ENCODE measurements at regions not wholly inside any gene's neighbourhood (a gene's known extent, or its start where the extent isn't known, plus 50 kb on each side); places are given as distances from the start of the nearest gene placed in this dataset.

- no peaks in the 10 kb centered on the region for H3K4me1 ChIP-seq (replicated peaks in 1 of 4; ENCODE audit: control insufficient read depth in 3 of 4, insufficient read depth in 4 of 4, low read length in 3 of 4)
- no peak overlapping the region for H3K4me3 ChIP-seq (ENCODE audit: extremely low read depth in 1 of 4, insufficient read depth in 2 of 4, low read depth in 3 of 4, low read length in 4 of 4)
- H3K27me3 ChIP-seq (replicated peaks in 1 of 4; ENCODE audit: control insufficient read depth in 3 of 4, extremely low read depth in 1 of 4, insufficient read depth in 3 of 4, low read length in 3 of 4) = no peaks in the 10 kb centered on the region
- no peak overlapping the region for H4K91ac ChIP-seq (replicated peaks; ENCODE audit: insufficient read length, low read length)
- ChIA-PET POLR2A (ENCODE audit: partially characterized antibody) (no interaction called here), CTCF (ENCODE audit: partially characterized antibody) (no interaction called here)
- no peak overlapping the region for H2AK5ac ChIP-seq (ENCODE audit: low read depth, low read length)
- no peak overlapping the region for H2AFZ ChIP-seq (ENCODE audit: low read length)
- H3K14ac ChIP-seq (ENCODE audit: insufficient read length) = no peak overlapping the region
- H3K79me1 ChIP-seq (ENCODE audit: low read depth, low read length) = no peaks in the 10 kb centered on the region
- no peaks in the 10 kb centered on the region for H3K23me2 ChIP-seq (ENCODE audit: low read depth, low read length)
- H4K5ac ChIP-seq (ENCODE audit: insufficient read length, low read depth, low read length) = no peak overlapping the region
- peaks cover 0 to 6% of the 10 kb centered on the region in 2 experiments; a peak in 1 of 4 replicates for H3K9me3 ChIP-seq (ENCODE audit: insufficient read depth in 2 of 2, low read depth in 1 of 2, low read length in 1 of 2)
- H3K18ac ChIP-seq (ENCODE audit: extremely low read depth, low read length) = no peak overlapping the region
- TF ChIP-seq SIX5 (IDR thresholded peaks at IDR 0.05; ENCODE audit: low read depth, low read length) (no peak), SP2 (IDR thresholded peaks at IDR 0.05; ENCODE audit: low read length) (no peak), BACH1 (IDR thresholded peaks at IDR 0.05; ENCODE audit: low read length) (no peak), CEBPB (IDR thresholded peaks at IDR 0.05; ENCODE audit: low read depth, low read length) (no peak), RXRA (IDR thresholded peaks at IDR 0.05; ENCODE audit: insufficient read depth, low read depth, low read length) (no peak), HDAC6 (IDR thresholded peaks at IDR 0.05; ENCODE audit: low read depth, low read length) (no peak), EZH2 (IDR thresholded peaks at IDR 0.05; ENCODE audit: low read depth, low read length, severe bottlenecking) (no peak), RBBP5 (IDR thresholded peaks at IDR 0.05; ENCODE audit: borderline replicate concordance, low read depth, low read length) (no peak), SAP30 (IDR thresholded peaks at IDR 0.05; ENCODE audit: insufficient read depth, insufficient replicate concordance, low read length) (no peak), MAX (IDR thresholded peaks at IDR 0.05) (no peak), NANOG (IDR thresholded peaks at IDR 0.05; ENCODE audit: insufficient read depth, low read depth, low read length, poor library complexity, severe bottlenecking) (no peak), NRF1 (IDR thresholded peaks at IDR 0.05; ENCODE audit: low read depth, low read length) (no peak), USF2 (IDR thresholded peaks at IDR 0.05; ENCODE audit: low read length) (no peak)
- WGBS, 2 experiments (ENCODE audit: extremely low coverage in 1 of 2, insufficient coverage in 1 of 2, insufficient read length in 1 of 2, insufficient replicate concordance in 2 of 2, low coverage in 1 of 2, low lambda C conversion rate in 2 of 2, missing lambda C conversion rate in 1 of 2) = 96% methylated on average over 3 of the region's 3 CpGs; no CpG with 5 or more reads in 1 of the 2 experiments
- peaks cover 0 to under 1% (median 0%) of the 10 kb centered on the region in 4 experiments; a peak in 2 of 8 replicates for H3K36me3 ChIP-seq (ENCODE audit: control insufficient read depth in 2 of 4, insufficient read depth in 4 of 4, low read length in 3 of 4)
- no peaks in the 10 kb centered on the region for H3K79me2 ChIP-seq (ENCODE audit: control insufficient read depth in 1 of 2, insufficient read depth in 2 of 2, low read length in 2 of 2)
- H3K27ac ChIP-seq (ENCODE audit: low read depth, low read length) = no peak overlapping the region
- H3K4me2 ChIP-seq (ENCODE audit: insufficient read depth in 1 of 2, low read depth in 2 of 2, low read length in 2 of 2) = no peak overlapping the region
- no peaks in the 10 kb centered on the region for H4K20me1 ChIP-seq (replicated peaks in 1 of 2; ENCODE audit: control insufficient read depth in 1 of 2, insufficient read depth in 2 of 2, low read length in 2 of 2)
- no peak overlapping the region for H2BK20ac ChIP-seq (ENCODE audit: low read length)
- no peak overlapping the region for H2BK15ac ChIP-seq (ENCODE audit: low read length)
- H2BK12ac ChIP-seq (ENCODE audit: low read depth, low read length) = no peak overlapping the region
- no peak overlapping the region for H4K8ac ChIP-seq (ENCODE audit: extremely low read depth, insufficient read depth, low read length)
- FAIRE-seq (no peak), DNase-seq (ENCODE audit: low read depth in 1 of 2, low spot score in 2 of 2) (no peak)
- H3K56ac ChIP-seq (replicated peaks; ENCODE audit: insufficient read length, low read depth, low read length) = no peak overlapping the region
- no peak overlapping the region for H3K4ac ChIP-seq (replicated peaks; ENCODE audit: insufficient read length, low read depth, low read length)
- H2BK5ac ChIP-seq (ENCODE audit: low read depth, low read length) = no peak overlapping the region
- no peak overlapping the region for H2BK120ac ChIP-seq (replicated peaks; ENCODE audit: low read depth, low read length)
- H3K9ac ChIP-seq (replicated peaks in 1 of 4; ENCODE audit: extremely low read depth in 1 of 4, low read depth in 3 of 4, low read length in 3 of 4) = no peak overlapping the region
- no peak overlapping the region for H3K23ac ChIP-seq (ENCODE audit: insufficient read length)
These were observed 1257.5 kb upstream of the ATXN8OS start for GRCh38 chr13:68850160-68850559.

All from H1 (cell line).